IPS DF 4.7 (cell line): ENCODE measurements at regions not wholly inside any gene's neighbourhood (a gene's known extent, or its start where the extent isn't known, plus 50 kb on each side); places are given as distances from the start of the nearest gene placed in this dataset.

Experiments
- DNase-seq: peaks from one replicate; pipeline ENCODE4 v3.0.0-alpha.2; 2013; ENCODE audit warnings: low spot score; ENCODE audit errors: extremely low read depth

GRCh38 chr4:22029803-22030202 lies 81.2 kb upstream of the KCNIP4 start:
- no peak for DNase-seq

- DNase-seq = no peak
Observed at GRCh38 chr4:22021106-22021505, 72.5 kb upstream of the KCNIP4 start.

- DNase-seq = no peak
Observed at GRCh38 chr4:22020129-22020528, 71.6 kb upstream of the KCNIP4 start.

- DNase-seq = no peak
Observed at GRCh38 chr4:22019676-22020075, 71.1 kb upstream of the KCNIP4 start.

GRCh38 chr4:22014222-22014741 lies 65.7 kb upstream of the KCNIP4 start:
- no peak for DNase-seq

- no peak for DNase-seq
Observed at GRCh38 chr4:22003878-22004277, 55.3 kb upstream of the KCNIP4 start.
